ENCODE measurements at regions not wholly inside any gene's neighbourhood (a gene's known extent, or its start where the extent isn't known, plus 50 kb on each side); places are given as distances from the start of the nearest gene placed in this dataset.

DNA sequence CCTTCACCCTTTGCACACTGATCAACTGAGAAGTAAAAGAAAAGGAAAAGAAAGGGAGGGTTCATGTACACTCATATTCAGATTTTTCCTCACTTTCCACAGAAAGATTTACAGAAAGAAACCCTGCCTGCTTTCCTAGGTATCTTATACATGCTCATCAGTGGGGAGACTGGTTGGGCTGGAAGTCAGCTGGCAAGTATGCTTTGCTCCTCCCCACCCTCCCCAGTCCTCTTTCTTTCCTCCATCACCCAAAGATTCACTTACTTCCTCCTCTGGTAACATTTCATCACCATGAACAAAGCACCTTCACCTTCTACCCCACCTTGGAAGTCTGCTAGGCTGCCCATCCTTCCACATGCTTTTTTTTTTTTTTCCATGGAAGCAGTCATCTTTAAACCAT lies 153.2 kb upstream of the NRBF2 start:
- no peak overlapping the region for H2BK120ac ChIP-seq (ENCODE audit: low read depth, low read length)
- H2AK9ac ChIP-seq (replicated peaks; ENCODE audit: low read depth, low read length, poor library complexity): no peak overlapping the region
- H3K14ac ChIP-seq (replicated peaks; ENCODE audit: low read depth, low read length): no peak overlapping the region
- H2BK20ac ChIP-seq (ENCODE audit: low read depth, low read length): no peak overlapping the region
- no peaks in the 10 kb centered on the region for H3K79me1 ChIP-seq (ENCODE audit: low read depth in 1 of 2, low read length in 2 of 2)
- H3K36me3 ChIP-seq (ENCODE audit: control insufficient read depth, insufficient read depth, low read length): no peaks in the 10 kb centered on the region
- H4K20me1 ChIP-seq (ENCODE audit: insufficient read depth, low read length): no peaks in the 10 kb centered on the region
- ChIA-PET POLR2A (ENCODE audit: unreplicated experiment) (no interaction called here), CTCF (no interaction called here)
- H3K4ac ChIP-seq (ENCODE audit: low read depth, low read length): no peak overlapping the region
- H3K4me3 ChIP-seq (ENCODE audit: insufficient read depth, low read depth, low read length): no peak overlapping the region
- no TSS peak for BruUV-seq (replicated peaks)
- H2AK5ac ChIP-seq (ENCODE audit: low read depth, low read length): no peak overlapping the region
- no peak overlapping the region for H3K18ac ChIP-seq (ENCODE audit: low read depth, low read length)
- TF ChIP-seq RAD21 (IDR thresholded peaks at IDR 0.05; ENCODE audit: low read length): no peak
- TF ChIP-seq CEBPB (IDR thresholded peaks at IDR 0.05; ENCODE audit: low read depth, low read length): no peak
- TF ChIP-seq, protein P1, sequence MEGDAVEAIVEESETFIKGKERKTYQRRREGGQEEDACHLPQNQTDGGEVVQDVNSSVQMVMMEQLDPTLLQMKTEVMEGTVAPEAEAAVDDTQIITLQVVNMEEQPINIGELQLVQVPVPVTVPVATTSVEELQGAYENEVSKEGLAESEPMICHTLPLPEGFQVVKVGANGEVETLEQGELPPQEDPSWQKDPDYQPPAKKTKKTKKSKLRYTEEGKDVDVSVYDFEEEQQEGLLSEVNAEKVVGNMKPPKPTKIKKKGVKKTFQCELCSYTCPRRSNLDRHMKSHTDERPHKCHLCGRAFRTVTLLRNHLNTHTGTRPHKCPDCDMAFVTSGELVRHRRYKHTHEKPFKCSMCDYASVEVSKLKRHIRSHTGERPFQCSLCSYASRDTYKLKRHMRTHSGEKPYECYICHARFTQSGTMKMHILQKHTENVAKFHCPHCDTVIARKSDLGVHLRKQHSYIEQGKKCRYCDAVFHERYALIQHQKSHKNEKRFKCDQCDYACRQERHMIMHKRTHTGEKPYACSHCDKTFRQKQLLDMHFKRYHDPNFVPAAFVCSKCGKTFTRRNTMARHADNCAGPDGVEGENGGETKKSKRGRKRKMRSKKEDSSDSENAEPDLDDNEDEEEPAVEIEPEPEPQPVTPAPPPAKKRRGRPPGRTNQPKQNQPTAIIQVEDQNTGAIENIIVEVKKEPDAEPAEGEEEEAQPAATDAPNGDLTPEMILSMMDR (conservative IDR thresholded peaks at IDR 0.05; ENCODE audit: low read depth, low read length): no peak
- TF ChIP-seq RFX5 (IDR thresholded peaks at IDR 0.05; ENCODE audit: low read depth, low read length): no peak
- no peak for TF ChIP-seq MAZ (IDR thresholded peaks at IDR 0.05; ENCODE audit: borderline replicate concordance, low read depth, low read length)
- no peak overlapping the region for H3K9ac ChIP-seq (ENCODE audit: low read depth, low read length)
- no peaks in the 10 kb centered on the region for H3K9me3 ChIP-seq (ENCODE audit: control insufficient read depth, insufficient read depth, low read length)
- H2BK5ac ChIP-seq (ENCODE audit: low read depth, low read length, poor library complexity, severe bottlenecking): no peak overlapping the region
- DNase-seq (no peak), ATAC-seq (ENCODE audit: low read depth) (no peak)
- H3K23ac ChIP-seq (ENCODE audit: low read depth, low read length): no peak overlapping the region
- H2BK15ac ChIP-seq (ENCODE audit: low read depth, low read length): no peak overlapping the region
- no peaks in the 10 kb centered on the region for H3K9me1 ChIP-seq (ENCODE audit: insufficient read depth, low read length)
- no peak overlapping the region for H3K4me2 ChIP-seq (ENCODE audit: low read depth, low read length)
- no peak overlapping the region for H4K91ac ChIP-seq (ENCODE audit: insufficient read depth, low read depth, low read length)
- in situ Hi-C loops (cut with MboI; ENCODE audit: low sequenced_read_pairs): no loop called here
- no peak overlapping the region for H4K8ac ChIP-seq (ENCODE audit: low read depth in 2 of 2, low read length in 2 of 2)
- no peaks in the 10 kb centered on the region for H3K4me1 ChIP-seq (ENCODE audit: control insufficient read depth, insufficient read depth, low read length)
- dilution Hi-C loops (cut with HindIII; ENCODE audit: low sequenced_read_pairs, unreplicated experiment): no loop called here
- no peak overlapping the region for H2AFZ ChIP-seq (replicated peaks; ENCODE audit: low read length, poor library complexity)
- H3K27ac ChIP-seq (ENCODE audit: insufficient read depth, low read length): no peak overlapping the region
- H3K56ac ChIP-seq (ENCODE audit: extremely low read depth, insufficient read depth, low read length): no peak overlapping the region
- intact Hi-C loops (cut with micrococcal nuclease): no loop called here
- H3K27me3 ChIP-seq (ENCODE audit: control insufficient read depth, insufficient read depth, low read length): no peaks in the 10 kb centered on the region
- no peak overlapping the region for H4K5ac ChIP-seq (ENCODE audit: low read depth, low read length)

Data from IMR-90 (cell line).